NCI-H526 (cell line): ENCODE measurements at regions not wholly inside any gene's neighbourhood (a gene's known extent, or its start where the extent isn't known, plus 50 kb on each side); places are given as distances from the start of the nearest gene placed in this dataset.
"Not testable (repeated sequence)": the region's sequence is repeated elsewhere in the genome, so short reads cannot be mapped to it uniquely, and the experiment has no call there.

Experiments
- DNase-seq, 2 experiments: peaks; one replicate each; lab custom pipeline; 2025; lab: John Stamatoyannopoulos, UW

DNA sequence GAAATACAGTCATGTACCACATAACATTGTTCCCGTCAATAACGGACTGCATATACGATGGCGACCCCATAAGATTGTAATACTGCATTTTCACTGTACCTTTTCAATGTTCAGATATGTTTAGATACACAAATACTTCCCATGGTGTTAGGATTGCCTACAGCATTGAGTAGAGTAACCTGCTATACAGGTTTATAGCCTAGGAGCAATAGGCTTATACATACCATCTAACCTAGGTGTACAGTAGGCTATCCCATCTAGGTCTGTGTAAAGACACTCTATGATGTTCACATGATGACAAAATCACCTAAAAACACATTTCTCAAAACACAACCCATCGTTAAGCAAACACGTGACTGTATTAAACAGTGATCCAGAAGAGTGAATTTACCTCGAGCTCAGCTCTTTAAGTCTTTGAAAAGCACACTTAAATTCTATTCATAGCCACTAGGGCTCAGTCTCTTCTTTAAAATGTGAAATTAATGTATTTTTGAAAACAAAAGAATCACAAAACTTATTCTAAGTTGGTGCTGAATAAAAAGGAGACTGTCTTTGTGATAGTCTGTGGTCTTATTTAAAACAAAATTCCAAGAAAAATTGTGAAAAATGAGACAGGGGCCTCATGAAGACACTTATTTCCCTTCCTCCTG lies 239.1 kb upstream of the ARID2 start:
- no peak for DNase-seq

DNA sequence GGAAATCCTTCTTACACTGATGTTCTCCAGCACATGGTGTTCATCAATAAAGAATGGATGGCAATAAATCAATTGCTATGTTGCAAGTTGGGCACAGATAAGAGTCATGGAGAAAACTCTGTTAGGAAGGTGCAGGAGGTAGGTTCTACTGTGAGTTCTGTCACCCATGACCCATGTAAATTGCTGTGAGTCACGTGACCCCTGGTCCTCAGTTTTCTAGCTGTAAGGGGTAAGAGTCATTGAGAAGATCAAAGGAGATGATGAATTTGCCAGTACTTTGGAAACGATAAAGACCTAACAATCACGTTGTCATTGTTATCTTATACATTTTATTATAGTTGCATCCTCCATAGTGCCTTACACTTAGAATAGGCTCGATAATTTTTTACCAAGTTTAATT lies 235.2 kb upstream of the ARID2 start:
- no peak for DNase-seq

DNA sequence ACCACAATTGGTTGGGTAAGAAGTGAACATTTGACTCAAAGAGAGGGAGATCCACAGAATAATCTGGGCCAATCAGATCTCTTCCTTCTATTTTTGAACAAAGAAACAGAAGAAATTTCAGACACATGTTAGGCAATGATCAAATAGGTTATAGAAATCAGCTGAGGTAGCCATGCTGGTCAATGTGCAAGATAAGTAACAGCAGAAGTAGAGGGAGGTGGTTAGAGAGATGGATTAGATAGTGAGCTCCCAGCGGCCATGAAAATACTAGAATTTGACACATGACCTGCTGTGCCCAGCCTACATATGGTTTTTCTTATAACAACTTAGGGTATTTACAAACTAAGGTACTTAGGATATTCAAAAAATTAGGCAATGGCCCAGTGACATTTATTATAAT lies 230.9 kb upstream of the ARID2 start:
- DNase-seq: no peak

DNA sequence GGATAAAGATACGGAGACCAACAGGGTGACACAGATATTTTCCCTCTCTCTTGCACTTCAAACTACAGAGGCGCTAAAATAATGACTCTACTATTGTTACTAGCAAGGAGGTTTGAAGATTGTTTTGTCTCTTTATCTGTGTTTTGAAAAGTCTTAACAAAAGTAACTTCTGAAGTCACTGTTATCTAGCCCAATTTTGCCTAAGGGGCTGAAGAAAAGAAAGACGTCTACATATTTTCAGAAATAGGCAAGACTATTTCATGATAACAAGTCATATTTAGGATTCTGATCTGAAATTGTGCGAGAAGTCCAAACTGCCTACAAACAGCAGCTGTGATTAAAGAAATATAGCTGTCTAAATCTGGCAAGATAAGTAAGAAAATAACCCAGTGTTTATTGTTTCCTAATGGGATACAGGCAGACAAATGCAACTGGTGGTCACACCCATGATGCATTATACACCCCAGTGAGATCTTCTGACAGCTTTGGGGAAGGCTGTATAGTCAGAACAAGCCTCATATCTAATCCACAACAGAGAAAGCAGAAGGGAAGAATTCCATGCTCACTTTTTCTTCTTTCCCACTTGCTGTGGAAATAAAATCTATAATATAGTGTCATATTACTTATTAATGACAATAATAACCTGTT lies 226.9 kb upstream of the ARID2 start:
- no peak for DNase-seq

DNA sequence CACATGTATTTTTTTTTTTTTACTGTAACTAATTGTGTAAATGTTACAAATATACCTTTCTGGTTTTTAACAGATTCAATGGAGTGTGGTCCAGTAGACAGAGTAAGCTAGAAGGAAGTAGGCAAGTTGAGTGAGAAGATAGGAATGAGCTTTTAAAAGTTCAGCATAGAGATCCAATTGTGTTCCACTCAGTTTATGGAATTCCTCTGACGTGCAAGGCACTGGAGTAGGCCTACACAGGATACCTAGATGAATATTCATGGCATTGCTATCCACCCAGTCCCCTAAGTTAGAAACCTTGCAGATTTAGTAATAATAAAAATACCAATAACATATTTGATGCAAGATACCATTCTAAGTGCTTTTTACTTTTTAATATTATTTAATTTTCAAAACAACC lies 225.6 kb upstream of the ARID2 start:
- DNase-seq: no peak

DNA sequence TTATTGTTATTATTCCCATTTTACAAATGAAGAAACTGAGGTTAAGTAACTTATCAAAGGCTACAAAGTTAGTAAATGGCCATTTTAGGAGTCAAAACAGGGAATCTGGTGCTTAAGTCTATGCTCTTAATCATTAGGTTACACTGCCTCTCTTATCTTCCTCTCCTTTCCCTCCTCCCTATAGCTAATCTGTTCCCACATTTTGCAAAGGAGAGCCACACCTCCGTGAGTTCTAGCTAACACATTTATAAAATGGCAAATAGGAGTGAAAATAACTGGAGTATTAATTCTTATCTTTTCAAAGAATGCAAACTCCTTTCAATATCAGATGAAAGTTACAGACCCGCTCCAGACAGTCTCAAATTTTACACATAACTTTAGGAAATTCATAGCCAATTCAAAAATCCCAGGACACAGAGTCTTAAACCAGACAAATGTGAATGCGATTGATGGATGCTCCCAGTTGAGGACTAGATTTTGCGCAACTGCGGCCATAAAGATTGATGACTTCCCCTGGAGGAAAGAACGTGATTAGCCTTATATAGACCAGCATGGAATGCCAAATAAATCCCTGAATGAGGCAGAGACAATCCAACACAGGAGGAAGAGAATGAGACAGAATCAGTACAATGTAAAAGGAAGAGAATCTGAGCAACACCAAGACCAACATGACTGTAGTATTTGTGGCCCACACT lies 225.0 kb upstream of the ARID2 start:
- no peak for DNase-seq

DNA sequence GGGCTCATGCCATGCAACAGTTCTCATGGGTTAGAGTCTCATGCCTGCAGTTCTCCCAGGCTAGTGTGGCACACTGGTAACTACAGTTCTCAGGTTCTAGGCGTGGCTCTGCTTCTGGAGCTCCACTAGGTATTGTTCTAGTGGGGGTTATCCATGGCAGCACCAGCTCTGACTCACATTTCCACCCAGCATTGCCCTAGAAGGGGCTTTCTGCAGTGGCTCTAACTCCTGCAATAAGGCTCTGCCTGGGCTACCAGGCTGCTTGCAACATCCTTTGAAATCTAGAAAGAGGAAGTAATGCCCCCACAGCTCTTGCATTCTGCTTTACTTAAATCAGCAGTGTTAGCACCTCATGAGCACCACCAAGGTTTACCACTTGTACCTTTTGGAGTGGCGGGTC lies 220.3 kb upstream of the ARID2 start:
- no peak for DNase-seq

DNA sequence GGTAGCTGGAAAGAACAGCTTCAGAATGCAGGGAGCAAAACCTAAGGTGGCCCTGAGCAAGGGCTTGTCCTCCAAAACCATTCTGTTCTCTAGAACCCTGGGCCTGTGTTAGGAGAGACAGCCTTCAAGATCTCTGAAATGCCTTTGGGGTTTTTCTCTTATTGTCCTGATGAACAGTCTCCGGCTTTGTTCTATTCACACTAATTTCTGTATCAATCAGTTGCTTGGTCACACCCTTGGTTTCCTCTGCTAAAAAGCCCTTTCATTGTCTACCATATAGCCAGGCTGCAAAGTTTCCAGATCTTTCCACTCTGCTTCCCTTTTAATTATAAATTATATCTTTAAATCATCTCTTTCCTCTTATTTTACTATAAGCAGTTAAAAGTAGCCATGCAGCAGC lies 219.9 kb upstream of the ARID2 start:
- no peak for DNase-seq

DNA sequence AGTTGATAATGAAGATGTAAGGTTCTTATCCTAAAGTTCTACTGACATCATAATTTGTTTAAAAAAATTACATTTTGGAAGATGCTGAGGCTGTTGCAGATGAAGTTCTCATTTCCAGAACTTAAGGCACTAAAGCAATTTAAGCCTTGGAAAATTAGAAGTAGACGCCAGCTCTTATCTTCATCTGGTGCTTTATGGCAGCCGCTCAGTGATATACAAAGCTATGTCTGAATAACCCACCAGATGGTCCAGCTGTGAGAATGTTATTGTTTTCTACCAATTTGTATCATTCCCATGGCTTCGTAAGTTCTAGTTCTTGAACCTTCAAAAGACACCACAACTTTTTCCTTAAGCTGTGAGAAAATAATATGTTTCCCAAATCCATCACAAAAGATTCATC lies 212.1 kb upstream of the ARID2 start:
- DNase-seq: no peak

DNA sequence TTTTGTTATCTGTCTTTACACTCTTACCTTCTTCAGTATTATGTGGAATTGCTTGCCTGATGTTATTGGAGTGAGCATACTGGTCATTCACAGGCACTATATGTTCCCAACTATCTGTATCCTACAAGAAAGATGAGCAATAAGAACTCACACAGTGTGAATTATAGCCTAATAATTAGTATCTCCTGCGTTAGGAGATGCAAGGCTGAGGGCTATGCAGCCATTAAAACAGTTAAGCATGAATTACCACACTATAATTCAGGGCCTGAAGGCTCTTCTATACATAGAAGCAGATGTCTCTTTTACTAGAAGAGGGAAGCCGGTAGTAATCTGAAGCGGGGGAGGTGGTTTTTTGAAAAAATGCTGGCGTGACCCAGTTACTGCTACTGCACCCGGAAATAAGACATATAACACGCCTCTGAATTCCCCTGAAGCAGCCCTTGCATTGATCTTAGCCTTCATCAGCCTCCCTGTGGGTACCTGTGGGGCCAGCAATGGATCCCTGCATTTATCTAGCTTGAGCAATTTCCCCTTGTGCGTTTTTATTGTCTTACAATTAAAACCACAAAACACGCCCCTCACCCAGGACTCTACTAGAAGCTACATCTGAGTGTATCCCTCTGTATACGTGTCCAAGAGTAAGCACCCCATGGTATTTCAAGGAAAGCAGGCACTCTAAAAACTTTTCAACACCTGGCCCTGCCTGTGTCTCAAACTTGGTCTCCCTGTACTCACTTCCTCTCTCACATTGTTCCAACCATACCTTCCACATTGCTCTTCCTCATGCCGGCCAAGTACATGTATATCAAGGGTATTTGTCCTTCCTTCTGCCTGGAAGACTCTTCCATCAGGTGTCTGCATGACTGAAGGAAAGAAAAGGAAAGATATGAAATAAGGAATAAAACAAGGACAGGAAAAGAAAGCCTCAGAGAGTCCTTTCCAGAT lies 210.9 kb upstream of the ARID2 start:
- no peak for DNase-seq

DNA sequence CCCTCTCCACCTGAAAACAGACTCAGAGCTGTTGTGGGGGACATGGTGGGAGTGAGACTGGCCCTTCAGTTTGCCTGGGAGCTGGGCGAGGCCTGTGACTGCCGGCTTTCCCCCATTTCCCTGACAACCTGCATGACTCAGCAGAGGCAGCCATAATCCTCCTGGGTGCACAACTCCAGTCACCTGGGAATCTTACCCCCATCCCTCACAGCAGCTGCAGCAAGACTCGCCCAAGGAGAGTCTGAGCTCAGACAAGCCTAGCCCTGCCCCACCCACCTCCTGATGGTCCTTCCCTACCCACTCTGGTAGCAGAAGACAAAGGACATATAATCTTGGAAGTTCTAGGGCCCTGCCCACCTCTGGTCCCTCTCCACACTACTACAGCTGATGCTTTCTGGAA lies 207.3 kb upstream of the ARID2 start:
- DNase-seq: no peak

DNA sequence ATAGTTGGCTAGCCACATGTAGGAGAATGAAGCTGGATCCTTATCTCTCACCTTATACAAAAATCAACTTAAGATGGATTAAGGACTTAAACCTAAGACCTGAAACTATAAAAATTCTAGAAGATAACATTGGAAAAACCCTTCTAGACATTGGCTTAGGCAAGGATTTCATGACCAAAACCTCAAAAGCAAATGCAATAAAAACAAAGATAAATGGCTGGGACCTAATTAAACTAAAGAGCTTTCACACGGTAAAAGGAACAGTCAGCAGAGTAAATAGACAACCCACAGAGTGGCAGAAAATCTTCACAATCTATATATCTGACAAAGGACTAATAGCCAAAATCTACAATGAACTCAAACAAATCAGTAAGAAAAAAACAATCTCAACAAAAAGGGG lies 202.7 kb upstream of the ARID2 start:
- not testable (repeated sequence) for DNase-seq

DNA sequence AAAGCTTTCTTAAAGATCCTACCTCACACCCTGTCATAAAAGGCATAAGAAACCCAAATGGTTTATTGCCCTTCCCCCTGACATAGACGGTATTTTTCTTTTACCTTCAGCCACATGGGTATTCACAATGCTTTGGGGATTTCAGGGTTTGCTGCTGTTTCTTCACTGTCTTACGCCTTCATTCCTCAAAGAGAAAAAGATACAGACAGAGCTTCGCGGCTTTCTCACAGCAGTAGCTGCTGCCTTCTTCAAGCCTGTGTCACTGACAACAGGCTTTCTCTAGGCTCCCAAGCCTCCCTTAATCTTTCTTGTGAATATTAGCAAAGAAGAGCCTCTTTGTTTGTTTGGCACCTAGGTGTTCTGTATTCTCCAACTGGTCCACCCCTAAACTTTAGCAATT lies 197.4 kb upstream of the ARID2 start:
- DNase-seq: no peak

DNA sequence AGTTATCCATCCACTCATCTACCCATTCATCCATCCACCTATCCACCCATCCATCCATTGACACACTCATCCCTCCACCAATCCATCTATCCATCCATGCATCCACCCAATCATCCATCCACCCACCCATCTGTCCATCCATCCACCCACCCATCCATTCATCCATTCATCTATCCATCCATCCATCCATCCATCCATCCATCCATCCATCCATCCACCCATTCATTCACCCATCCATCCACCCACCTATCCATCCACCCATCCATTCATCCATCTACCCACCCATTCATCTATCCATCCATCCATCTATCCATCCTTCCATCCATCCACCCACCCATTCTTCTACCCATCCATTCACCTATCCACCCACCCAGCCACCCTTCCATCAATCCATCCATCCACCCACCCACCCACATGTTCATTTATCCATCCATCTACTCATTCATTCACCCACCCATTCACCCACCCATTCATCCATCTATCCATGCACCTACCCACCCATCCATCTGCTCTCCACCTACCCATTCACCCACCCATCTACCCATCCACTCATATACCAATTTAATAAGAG lies 193.8 kb upstream of the ARID2 start:
- no peak for DNase-seq

DNA sequence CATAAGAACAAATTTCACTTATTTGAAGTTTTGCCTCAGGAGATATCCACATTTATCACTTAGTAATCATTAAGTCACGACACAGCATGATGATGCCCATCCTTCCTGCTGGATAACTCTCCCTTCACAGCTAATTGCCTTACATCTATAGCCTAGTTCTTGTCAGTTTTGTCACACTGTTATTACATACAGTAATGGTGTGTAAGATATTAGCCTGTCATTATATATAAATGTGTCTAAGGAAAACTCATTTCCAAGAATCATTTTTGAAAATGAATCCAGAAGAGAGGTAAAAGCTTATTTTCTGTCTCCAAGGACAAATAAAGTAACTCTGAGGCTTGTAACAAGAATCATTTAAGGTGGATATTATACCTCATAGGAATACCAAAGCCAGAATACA lies 193.2 kb upstream of the ARID2 start:
- DNase-seq: no peak

DNA sequence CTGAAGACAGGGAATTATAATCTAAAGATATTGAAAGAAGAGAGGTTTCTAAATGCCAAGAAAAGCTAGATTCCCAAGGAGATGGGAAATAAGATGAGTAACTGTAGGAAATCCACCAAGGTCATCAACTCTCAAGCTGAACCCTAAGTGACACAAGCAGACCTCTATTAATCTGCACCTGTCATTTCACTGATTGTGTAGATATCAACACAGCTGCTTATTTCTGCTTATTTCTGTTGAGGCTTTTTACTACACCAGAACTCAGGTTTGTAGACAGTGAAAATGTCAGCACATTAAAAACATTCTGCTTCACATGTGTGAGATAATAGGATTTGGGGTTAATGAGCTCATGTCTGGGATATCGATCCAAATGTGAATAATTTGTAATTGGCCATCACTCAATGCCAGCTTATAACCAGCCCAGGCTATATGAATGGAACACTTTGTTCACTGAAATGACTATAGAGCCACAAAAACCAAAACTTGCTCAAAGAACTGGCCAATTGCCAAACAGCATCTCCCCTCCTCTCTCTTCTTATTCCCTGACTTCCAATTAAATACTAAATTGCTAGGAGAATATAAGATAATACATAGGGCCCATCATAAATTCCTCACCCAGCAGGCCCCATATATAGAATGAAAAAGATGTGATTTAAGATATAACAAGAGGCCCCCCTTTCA lies 188.7 kb upstream of the ARID2 start:
- no peak for DNase-seq

DNA sequence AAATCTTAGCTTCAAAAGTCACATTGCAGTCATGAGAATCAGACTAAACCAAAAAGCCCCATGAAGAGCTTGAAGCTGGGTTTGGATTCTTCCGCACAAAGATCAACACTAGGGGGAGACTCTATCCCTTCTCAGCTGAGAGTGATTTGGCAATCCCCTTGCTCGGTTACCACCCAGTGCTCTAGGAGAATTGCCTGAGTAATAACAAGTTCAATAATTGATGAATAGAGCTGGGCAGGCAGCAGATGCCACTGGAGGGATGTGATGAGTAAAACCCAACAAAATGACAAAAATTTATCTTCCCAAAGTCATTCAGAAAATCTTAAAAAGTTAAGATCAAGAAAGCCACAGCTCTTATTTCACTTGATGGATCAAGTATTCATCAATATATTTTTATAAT lies 185.6 kb upstream of the ARID2 start:
- peak; percentile 66 to 89 for DNase-seq

DNA sequence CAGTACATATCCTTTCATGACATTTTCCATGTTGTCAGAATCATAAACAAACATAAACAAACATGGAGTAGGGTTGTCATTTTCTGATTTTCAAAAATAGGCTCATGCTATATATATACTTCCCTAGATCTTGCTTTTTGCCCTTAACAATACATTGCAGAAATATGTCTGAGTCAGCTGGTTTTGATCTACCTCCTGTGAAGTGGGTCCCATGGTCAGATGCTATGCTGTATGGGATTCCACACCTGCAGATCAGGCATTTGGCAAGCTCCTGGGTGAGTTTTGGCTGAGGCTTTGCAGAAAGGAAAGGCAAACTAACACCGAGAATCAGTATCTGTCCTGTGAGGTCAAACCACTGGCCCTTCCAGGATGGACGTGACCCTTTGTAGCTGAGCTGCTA lies 183.0 kb upstream of the ARID2 start:
- DNase-seq: no peak

DNA sequence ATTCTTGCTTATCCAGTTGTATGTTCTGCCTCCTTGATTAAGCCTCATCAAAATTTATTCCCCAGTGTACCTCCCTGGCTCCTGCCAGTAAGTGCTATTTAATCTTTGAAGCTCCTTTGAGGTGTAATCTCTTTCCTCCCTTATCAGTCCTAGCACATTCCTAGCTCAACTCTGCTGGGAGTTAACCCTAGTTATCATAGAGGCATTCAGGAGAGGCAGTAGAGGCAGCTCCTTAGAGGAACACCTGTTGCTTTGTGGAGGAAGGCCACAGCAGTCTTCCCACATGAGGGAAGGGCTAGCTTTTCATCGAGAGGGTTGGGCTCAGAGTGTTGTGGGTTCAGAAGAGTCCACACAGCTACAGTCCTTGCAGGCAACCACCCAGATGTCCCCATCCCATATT lies 182.4 kb upstream of the ARID2 start:
- no peak for DNase-seq

DNA sequence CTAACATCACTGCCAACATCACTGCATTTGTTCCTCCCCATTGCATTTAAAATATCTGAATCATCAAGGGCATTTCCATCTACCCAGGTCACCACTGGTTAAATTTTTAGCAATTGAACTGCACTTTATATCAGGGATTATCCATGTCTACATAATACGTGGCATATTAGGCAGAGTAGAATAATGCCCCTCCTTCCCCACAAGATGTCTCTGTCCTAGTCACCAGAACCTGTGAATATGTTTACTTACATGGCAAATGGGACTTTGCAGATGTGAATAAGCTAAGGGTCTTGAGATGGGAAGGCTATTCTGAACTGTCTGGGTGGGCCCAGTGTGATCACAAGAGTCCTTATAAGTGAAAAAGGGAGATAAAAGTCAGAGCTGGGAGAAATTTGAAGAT lies 181.7 kb upstream of the ARID2 start:
- peak in 1 of 2 experiments; percentile 13 for DNase-seq

DNA sequence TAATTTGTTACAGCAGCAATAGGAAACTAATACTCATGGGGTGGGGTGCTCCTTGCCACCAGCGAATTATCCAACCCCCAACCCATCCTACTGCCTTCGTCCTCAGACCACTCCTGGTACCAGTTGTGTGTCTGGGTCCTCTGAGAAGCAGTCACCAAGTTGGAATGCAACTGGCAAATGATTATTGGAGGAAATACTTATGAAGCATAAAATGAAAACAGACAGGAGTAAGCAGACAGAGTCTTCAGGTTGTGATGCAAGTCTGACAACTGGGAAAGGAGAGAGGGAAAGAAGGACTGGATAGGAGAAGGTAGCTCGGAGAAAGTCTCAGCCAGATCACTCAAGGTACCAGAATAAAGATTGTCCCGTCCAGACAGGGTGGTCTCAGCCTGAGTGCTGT lies 181.1 kb upstream of the ARID2 start:
- DNase-seq: no peak
